Mucosa of descending colon (tissue), 3 donors: ENCODE measurements at regions not wholly inside any gene's neighbourhood (a gene's known extent, or its start where the extent isn't known, plus 50 kb on each side); places are given as distances from the start of the nearest gene placed in this dataset.

ENCODE experiments used
- ATAC-seq: fragments of 200-7000 bp; cut with Tn5 transposase; one replicate; pipeline ENCODE4 v1.9.1; 2020; ENCODE audit warnings: mild to moderate bottlenecking, moderate library complexity
- DNase-seq, 3 donors: peaks; one replicate each; pipeline ENCODE4 v3.0.0-alpha.2; 2020
- H3K36me3 ChIP-seq: fragments of 200-600 bp; one replicate; pipeline ENCODE4 v1.8.0; 2021; ENCODE audit warnings: low read depth, mild to moderate bottlenecking
- H3K4me1 ChIP-seq: fragments of 200-600 bp; one replicate; pipeline ENCODE4 v1.8.0; 2021; ENCODE audit warnings: low read depth, mild to moderate bottlenecking
- H3K4me3 ChIP-seq: fragments of 200-600 bp; one replicate; pipeline ENCODE4 v1.8.0; 2021; ENCODE audit warnings: mild to moderate bottlenecking
- H3K9me3 ChIP-seq: fragments of 200-600 bp; one replicate; pipeline ENCODE4 v1.8.0; 2021; ENCODE audit warnings: mild to moderate bottlenecking
- intact Hi-C, 2 donors: fragments of 100-400 bp; cut with DNase I in 1 of 2; cut with micrococcal nuclease in 1 of 2; formaldehyde crosslinking; loops; one replicate each; pipeline versions ENCODE4 v1.11.0 to v1.11.1; 2022; cut with DNase I, micrococcal nuclease
- TF ChIP-seq, protein P1 (sequence below): fragments of 200-600 bp; IDR thresholded peaks from one replicate; pipeline ENCODE4 v1.8.0; 2022; ENCODE audit warnings: antibody characterized with exemption, mild to moderate bottlenecking
- donor health status: DM: no; HTN: no; CAD: no; lungs with moderate emphysema.
- donor health status: DM: no; HTN: no; CAD: no.
- donor health status: DM: no; HTN: yes; CAD: no.

DNA sequence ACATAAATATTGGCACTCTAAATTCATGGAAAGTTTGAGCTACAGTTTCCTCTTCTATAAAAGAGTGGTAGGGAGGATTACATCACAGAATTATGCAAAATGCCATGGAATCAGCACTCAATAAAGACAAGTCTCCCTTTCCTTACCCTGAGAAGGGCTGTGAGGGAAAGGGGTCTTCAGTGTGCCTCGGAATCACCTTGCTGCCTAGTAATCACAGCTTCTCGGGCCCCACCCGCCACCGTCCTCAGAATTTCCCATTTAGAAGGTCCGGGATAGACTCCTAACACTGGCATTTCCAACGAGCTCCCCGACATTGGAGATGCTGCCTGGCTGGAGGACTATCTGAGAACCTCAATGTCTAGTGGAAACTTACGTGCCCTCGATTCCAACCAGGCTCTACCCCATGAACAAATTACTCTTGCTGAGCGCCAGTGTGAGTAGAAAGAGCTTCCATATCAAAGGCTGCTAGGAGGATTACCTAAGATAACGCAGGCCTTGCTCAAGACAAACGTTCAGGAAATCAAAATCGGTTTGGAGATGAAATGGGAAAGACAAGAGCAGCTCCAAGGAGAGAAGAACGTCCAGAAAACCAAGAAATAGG lies 92.1 kb upstream of the CHD2 start:
- ATAC-seq (no peak), DNase-seq (peak in 2 of 3 donors; percentile 59 to 61)
- TF ChIP-seq, protein P1, sequence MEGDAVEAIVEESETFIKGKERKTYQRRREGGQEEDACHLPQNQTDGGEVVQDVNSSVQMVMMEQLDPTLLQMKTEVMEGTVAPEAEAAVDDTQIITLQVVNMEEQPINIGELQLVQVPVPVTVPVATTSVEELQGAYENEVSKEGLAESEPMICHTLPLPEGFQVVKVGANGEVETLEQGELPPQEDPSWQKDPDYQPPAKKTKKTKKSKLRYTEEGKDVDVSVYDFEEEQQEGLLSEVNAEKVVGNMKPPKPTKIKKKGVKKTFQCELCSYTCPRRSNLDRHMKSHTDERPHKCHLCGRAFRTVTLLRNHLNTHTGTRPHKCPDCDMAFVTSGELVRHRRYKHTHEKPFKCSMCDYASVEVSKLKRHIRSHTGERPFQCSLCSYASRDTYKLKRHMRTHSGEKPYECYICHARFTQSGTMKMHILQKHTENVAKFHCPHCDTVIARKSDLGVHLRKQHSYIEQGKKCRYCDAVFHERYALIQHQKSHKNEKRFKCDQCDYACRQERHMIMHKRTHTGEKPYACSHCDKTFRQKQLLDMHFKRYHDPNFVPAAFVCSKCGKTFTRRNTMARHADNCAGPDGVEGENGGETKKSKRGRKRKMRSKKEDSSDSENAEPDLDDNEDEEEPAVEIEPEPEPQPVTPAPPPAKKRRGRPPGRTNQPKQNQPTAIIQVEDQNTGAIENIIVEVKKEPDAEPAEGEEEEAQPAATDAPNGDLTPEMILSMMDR = no peak
- intact Hi-C loops = loop anchor here in 1 of 2 donors (5.0 kb wide), 1 partner anchor 109 kb away; no protein-coding TSS in a partner anchor
- H3K4me1 ChIP-seq = peaks cover 24% of the 10 kb centered on the region
- H3K36me3 ChIP-seq = no peaks in the 10 kb centered on the region
- no peak overlapping the region for H3K4me3 ChIP-seq
- no peaks in the 10 kb centered on the region for H3K9me3 ChIP-seq

- TF ChIP-seq, protein P1 = no peak
- ATAC-seq (peak; percentile 5), DNase-seq (peak in 2 of 3 donors; percentile 77 to 78)
- H3K4me1 ChIP-seq = peaks cover 19% of the 10 kb centered on the region
- no peaks in the 10 kb centered on the region for H3K9me3 ChIP-seq
- H3K36me3 ChIP-seq = no peaks in the 10 kb centered on the region
- H3K4me3 ChIP-seq = peak overlapping the region; percentile 17
- intact Hi-C loops = loop anchor here in 1 of 2 donors (5.0 kb wide), 1 partner anchor 109 kb away; no protein-coding TSS in a partner anchor
These were observed 91.5 kb upstream of the CHD2 start for GRCh38 chr15:92808598-92809063.

DNA sequence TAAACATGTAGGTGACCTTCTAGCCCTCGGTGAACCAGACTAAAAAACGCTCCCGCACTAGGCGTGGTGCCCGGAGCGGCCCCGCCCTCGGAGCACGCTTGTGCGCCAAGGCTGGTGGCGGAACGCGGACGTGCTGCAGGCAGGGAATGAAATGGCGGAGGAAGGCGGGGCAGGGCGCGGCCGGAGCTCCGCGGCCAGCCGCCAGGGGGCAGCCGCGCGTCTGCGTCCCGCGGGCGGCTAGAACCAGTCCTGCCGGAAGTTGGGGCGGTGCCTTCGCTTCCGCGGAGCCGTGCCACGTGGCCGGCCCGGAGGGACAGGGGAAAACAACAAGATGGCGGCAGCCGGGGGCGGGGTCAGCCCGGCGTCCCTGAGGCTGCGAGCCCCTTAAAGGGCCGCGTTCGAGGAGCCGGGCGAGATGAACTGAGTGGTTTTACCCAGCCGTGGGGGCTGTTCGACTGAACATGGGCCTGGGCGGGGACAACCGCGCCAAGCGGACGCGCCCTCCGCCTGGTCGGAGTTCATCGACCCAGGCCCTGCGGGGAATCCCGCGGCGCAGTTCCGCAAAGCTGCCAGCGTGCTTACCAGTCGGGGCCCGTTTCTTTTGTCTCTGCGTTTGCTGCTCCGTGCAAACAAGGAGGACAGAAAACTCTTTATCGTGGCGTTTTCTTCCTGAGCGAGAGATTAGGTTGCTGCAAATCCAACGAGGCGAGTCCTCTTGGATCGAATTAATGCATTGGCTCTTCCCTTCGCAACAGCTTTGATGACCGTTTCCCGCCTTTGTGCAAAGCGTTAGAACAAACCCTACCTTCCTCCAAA lies 90.9 kb upstream of the CHD2 start:
- no peaks in the 10 kb centered on the region for H3K36me3 ChIP-seq
- no peaks in the 10 kb centered on the region for H3K9me3 ChIP-seq
- DNase-seq (peak; percentile 98 to 99 (median 99)), ATAC-seq (peak; percentile 88)
- TF ChIP-seq, protein P1 = peak; percentile 98
- intact Hi-C loops = loop anchor here in 1 of 2 donors (5.0 kb wide), 1 partner anchor 108 kb away; no protein-coding TSS in a partner anchor
- H3K4me1 ChIP-seq = peaks cover 12% of the 10 kb centered on the region
- H3K4me3 ChIP-seq = peak overlapping the region; percentile 17

- Histone ChIP-seq H3K4me3 (no peak overlapping the region), H3K9me3 (no peaks in the 10 kb centered on the region), H3K36me3 (no peaks in the 10 kb centered on the region), H3K4me1 (peaks cover 10% of the 10 kb centered on the region)
- no peak for ATAC-seq
- TF ChIP-seq, protein P1 = no peak
- DNase-seq = peak in 2 of 3 donors; percentile 59 to 71
- intact Hi-C loops = loop anchor here (5.0 kb wide), 3 partner anchors 77 to 107 kb away; partner anchors contain the start of gene CHD2 (in 1 of the 2)
These were observed 90.2 kb upstream of the CHD2 start for GRCh38 chr15:92809880-92810361.

DNA sequence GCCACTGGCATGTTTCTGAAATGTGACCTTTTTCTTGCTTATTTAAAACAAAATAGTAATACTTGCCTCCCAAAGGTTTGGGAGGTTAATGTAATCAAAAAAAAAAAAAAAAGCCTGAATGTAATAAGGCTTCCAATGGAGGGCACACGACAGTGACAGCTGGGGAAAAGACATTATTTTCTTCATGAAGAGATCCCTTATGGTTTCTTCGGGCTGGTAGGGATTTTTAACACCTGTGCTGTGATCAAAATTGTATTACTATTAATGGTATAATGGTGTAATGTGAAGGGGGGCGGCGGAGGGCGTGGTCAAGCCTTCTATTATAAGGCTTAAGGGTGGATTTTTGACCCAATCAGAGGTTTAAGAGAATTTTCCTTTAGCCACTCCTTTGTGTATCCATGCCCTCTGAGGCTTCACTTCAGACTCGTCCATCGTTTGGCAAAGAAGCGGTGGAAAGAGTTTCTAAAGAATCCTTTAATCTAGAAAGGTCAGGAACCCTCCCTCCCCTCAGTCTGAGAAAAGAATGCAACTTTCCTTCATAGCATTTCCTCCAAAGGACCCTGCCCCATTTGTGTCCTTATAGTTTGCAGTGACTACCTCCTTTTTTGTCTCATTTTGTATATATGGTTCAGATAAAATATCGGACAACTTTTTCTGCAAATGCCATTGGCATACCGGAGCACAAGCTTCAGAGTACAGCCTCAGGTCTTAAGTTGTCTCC lies 89.5 kb upstream of the CHD2 start:
- H3K36me3 ChIP-seq = no peaks in the 10 kb centered on the region
- TF ChIP-seq, protein P1 = no peak
- DNase-seq (peak; percentile 77 to 87 (median 83)), ATAC-seq (peak; percentile 12)
- H3K4me1 ChIP-seq = peaks cover 10% of the 10 kb centered on the region
- no peaks in the 10 kb centered on the region for H3K9me3 ChIP-seq
- intact Hi-C loops = loop anchor here in 1 of 2 donors (5.0 kb wide), 2 partner anchors 77 to 92 kb away; partner anchors contain the start of gene CHD2
- H3K4me3 ChIP-seq = no peak overlapping the region
